ENCODE measurements at regions not wholly inside any gene's neighbourhood (a gene's known extent, or its start where the extent isn't known, plus 50 kb on each side); places are given as distances from the start of the nearest gene placed in this dataset.

DNA sequence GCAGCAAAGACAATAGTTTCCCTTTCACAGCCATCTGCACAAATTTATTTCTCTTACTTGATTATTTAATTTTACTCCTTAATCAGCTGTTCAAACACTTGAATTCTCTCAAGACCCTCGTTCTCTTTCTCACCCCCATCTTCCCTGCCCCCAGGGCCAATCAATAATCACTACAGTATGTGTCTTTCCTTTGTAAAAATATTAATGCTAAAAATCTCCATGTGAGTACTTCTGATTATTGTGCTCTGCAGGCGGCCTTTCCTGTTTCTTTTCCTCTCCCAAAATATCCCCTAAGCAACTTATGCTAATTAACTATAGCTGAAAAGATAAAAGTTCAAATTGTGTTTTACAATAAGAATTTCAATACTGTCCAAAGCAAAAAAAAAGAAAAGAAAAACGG lies 617.0 kb upstream of the CBLB start:
- no peak for TF ChIP-seq ELF1 (IDR thresholded peaks at IDR 0.05)
- TF ChIP-seq, protein P1, sequence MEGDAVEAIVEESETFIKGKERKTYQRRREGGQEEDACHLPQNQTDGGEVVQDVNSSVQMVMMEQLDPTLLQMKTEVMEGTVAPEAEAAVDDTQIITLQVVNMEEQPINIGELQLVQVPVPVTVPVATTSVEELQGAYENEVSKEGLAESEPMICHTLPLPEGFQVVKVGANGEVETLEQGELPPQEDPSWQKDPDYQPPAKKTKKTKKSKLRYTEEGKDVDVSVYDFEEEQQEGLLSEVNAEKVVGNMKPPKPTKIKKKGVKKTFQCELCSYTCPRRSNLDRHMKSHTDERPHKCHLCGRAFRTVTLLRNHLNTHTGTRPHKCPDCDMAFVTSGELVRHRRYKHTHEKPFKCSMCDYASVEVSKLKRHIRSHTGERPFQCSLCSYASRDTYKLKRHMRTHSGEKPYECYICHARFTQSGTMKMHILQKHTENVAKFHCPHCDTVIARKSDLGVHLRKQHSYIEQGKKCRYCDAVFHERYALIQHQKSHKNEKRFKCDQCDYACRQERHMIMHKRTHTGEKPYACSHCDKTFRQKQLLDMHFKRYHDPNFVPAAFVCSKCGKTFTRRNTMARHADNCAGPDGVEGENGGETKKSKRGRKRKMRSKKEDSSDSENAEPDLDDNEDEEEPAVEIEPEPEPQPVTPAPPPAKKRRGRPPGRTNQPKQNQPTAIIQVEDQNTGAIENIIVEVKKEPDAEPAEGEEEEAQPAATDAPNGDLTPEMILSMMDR (IDR thresholded peaks at IDR 0.05) = no peak
- TF ChIP-seq, protein P2, sequence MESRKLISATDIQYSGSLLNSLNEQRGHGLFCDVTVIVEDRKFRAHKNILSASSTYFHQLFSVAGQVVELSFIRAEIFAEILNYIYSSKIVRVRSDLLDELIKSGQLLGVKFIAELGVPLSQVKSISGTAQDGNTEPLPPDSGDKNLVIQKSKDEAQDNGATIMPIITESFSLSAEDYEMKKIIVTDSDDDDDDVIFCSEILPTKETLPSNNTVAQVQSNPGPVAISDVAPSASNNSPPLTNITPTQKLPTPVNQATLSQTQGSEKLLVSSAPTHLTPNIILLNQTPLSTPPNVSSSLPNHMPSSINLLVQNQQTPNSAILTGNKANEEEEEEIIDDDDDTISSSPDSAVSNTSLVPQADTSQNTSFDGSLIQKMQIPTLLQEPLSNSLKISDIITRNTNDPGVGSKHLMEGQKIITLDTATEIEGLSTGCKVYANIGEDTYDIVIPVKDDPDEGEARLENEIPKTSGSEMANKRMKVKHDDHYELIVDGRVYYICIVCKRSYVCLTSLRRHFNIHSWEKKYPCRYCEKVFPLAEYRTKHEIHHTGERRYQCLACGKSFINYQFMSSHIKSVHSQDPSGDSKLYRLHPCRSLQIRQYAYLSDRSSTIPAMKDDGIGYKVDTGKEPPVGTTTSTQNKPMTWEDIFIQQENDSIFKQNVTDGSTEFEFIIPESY (IDR thresholded peaks at IDR 0.05; ENCODE audit: borderline replicate concordance, low read depth) = no peak
- no peak for TF ChIP-seq SIN3A (IDR thresholded peaks at IDR 0.05; ENCODE audit: borderline replicate concordance, low read depth, low read length)
- TF ChIP-seq RAD21 (IDR thresholded peaks at IDR 0.05; ENCODE audit: low read length) = no peak
- no peak for TF ChIP-seq EZH2phosphoT487 (IDR thresholded peaks at IDR 0.05; ENCODE audit: borderline replicate concordance, low read depth)
- no peak for TF ChIP-seq TAF1 (IDR thresholded peaks at IDR 0.05; ENCODE audit: borderline replicate concordance, low read depth, low read length)
- TF ChIP-seq MXI1 (IDR thresholded peaks at IDR 0.05; ENCODE audit: low read depth, low read length) = no peak
- TF ChIP-seq, protein P3, sequence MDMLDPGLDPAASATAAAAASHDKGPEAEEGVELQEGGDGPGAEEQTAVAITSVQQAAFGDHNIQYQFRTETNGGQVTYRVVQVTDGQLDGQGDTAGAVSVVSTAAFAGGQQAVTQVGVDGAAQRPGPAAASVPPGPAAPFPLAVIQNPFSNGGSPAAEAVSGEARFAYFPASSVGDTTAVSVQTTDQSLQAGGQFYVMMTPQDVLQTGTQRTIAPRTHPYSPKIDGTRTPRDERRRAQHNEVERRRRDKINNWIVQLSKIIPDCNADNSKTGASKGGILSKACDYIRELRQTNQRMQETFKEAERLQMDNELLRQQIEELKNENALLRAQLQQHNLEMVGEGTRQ (IDR thresholded peaks at IDR 0.05; ENCODE audit: borderline replicate concordance, low read depth, low read length) = no peak
- TF ChIP-seq POLR2AphosphoS5 (IDR thresholded peaks at IDR 0.05; ENCODE audit: low read depth, low read length) = no peak
- TF ChIP-seq GABPA (IDR thresholded peaks at IDR 0.05; ENCODE audit: low read depth) = no peak

Data from SK-N-SH (cell line).